SK-N-MC (cell line): ENCODE measurements at regions not wholly inside any gene's neighbourhood (a gene's known extent, or its start where the extent isn't known, plus 50 kb on each side); places are given as distances from the start of the nearest gene placed in this dataset.

Source experiments
- EZH2 ChIP-seq: fragments of 200-600 bp; sonication (generic); IDR thresholded peaks from one replicate; pipeline ENCODE4 v1.6.1; 2017; ENCODE audit warnings: antibody characterized with exemption
- POLR2AphosphoS5 ChIP-seq: IDR thresholded peaks from 2 replicates; pipeline ENCODE4 v1.6.1; 2012; ENCODE audit warnings: mild to moderate bottlenecking, low read depth, low read length, borderline replicate concordance

- no peak for TF ChIP-seq EZH2
- TF ChIP-seq POLR2AphosphoS5 = no peak
These were observed 137.8 kb downstream of the RRAGC start for GRCh38 chr1:38721816-38722215.
